HepG2 (cell line): ENCODE measurements at regions not wholly inside any gene's neighbourhood (a gene's known extent, or its start where the extent isn't known, plus 50 kb on each side); places are given as distances from the start of the nearest gene placed in this dataset.

Experiments
- ATAC-seq: fragments of 200-7000 bp; cut with Tn5 transposase; 3 replicates; pipeline ENCODE4 v1.9.1; 2020; ENCODE audit warnings: mild to moderate bottlenecking, moderate library complexity
- BruUV-seq: library from RNA; stranded (reverse); fragments of 400-500 nt; replicated peaks from 2 replicates; lab custom pipeline; 2021; lab: Mats Ljungman, UMichigan
- CTCF ChIA-PET: fragments of 300-600 bp; formaldehyde crosslinking; extraction: SDS; loops from one replicate; lab custom pipeline; 2021; ENCODE audit warnings: low total read pairs, inconsistent platforms, low intra/inter-chr PET ratio; lab: Yijun Ruan, JAX
- POLR2A ChIA-PET: fragments of 350-600 bp; sonication (Branson Sonifier 250); formaldehyde crosslinking; loops from one replicate; lab custom pipeline; 2020; ENCODE audit warnings: antibody characterized with exemption, inconsistent platforms; lab: Yijun Ruan, JAX
- DNase-seq: peaks from one replicate; pipeline ENCODE4 v3.0.0-alpha.2; 2015; ENCODE audit warnings: low spot score
- FAIRE-seq: peaks from 3 replicates; lab custom pipeline; 2011; peaks lifted over from hg19 to GRCh38; lab: Jason Lieb, UNC
- H2AFZ ChIP-seq: one replicate; pipeline ENCODE4 v1.6.1; 2011; ENCODE audit warnings: low read length, inconsistent platforms
- H3K27ac ChIP-seq: fragments of 300-600 bp; 3 replicates; pipeline ENCODE4 v1.8.0; 2011; ENCODE audit warnings: mixed run types, mild to moderate bottlenecking, mixed read lengths, low read length, inconsistent platforms; ENCODE audit not compliant: insufficient read depth; ENCODE audit errors: extremely low read length
- H3K27me3 ChIP-seq, 2 experiments: fragments of 200-600 bp in 1 of 2; 2 replicates in 1 of 2; 3 replicates in 1 of 2; pipeline versions ENCODE4 v1.6.0 to v1.8.0; 2011; ENCODE audit warnings: low read length in 2 of 2, mild to moderate bottlenecking in 2 of 2, moderate library complexity in 2 of 2, inconsistent platforms in 1 of 2; ENCODE audit not compliant: insufficient read depth in 2 of 2, control insufficient read depth in 1 of 2
- H3K36me3 ChIP-seq, 2 experiments: fragments of 200-600 bp in 1 of 2; replicated peaks in 1 of 2; 2 replicates in 1 of 2; 3 replicates in 1 of 2; pipeline versions ENCODE4 v1.5.1 to v1.8.0; 2011; ENCODE audit warnings: low read length in 2 of 2, inconsistent platforms in 1 of 2; ENCODE audit not compliant: insufficient read depth in 2 of 2, control insufficient read depth in 1 of 2
- H3K4me1 ChIP-seq: 2 replicates; pipeline ENCODE4 v1.5.1; 2012; ENCODE audit warnings: low read length, inconsistent platforms; ENCODE audit not compliant: insufficient read depth
- H3K4me2 ChIP-seq: 2 replicates; pipeline ENCODE4 v1.6.0; 2011; ENCODE audit warnings: low read depth, low read length, inconsistent platforms
- H3K4me3 ChIP-seq, 3 experiments: fragments of 200-600 bp in 1 of 3; sonication (generic), shearing (Covaris generic) in 1 of 3; replicated peaks in 1 of 3; 2 replicates each; pipeline ENCODE4 v1.5.1; 2011 to 2016; ENCODE audit warnings: low read length in 3 of 3, inconsistent platforms in 2 of 3, low read depth in 2 of 3, mild to moderate bottlenecking in 2 of 3, control low read depth in 1 of 3, mixed read lengths in 1 of 3; ENCODE audit not compliant: insufficient read depth in 1 of 3
- H3K79me2 ChIP-seq: one replicate; pipeline ENCODE4 v1.6.1; 2011; ENCODE audit warnings: low read length, inconsistent platforms; ENCODE audit not compliant: insufficient read depth
- H3K9ac ChIP-seq: 2 replicates; pipeline ENCODE4 v1.6.0; 2011; ENCODE audit warnings: mild to moderate bottlenecking, low read depth, low read length, inconsistent platforms; ENCODE audit not compliant: insufficient read depth
- H3K9me3 ChIP-seq: 2 replicates; pipeline ENCODE4 v1.5.1; 2012; ENCODE audit warnings: mild to moderate bottlenecking, low read length
- H4K20me1 ChIP-seq: 2 replicates; pipeline ENCODE4 v1.6.0; 2011; ENCODE audit warnings: inconsistent platforms, mild to moderate bottlenecking, low read length, moderate library complexity; ENCODE audit not compliant: insufficient read depth
- HNRNPL ChIP-seq: fragments of 200-400 bp; formaldehyde crosslinking; IDR thresholded peaks from 2 replicates; pipeline ENCODE4 v1.6.1; 2017; ENCODE audit warnings: mild to moderate bottlenecking, low read depth, low read length
- PCBP1 ChIP-seq: fragments of 200-400 bp; formaldehyde crosslinking; IDR thresholded peaks from 2 replicates; pipeline ENCODE4 v1.6.1; 2017; ENCODE audit warnings: mild to moderate bottlenecking, low read depth, low read length, borderline replicate concordance
- PITX1 ChIP-seq: sonication (generic); formaldehyde crosslinking; IDR thresholded peaks from 2 replicates; pipeline ENCODE4 v1.5.1; 2020; ENCODE audit warnings: mild to moderate bottlenecking, missing genetic modification reagents
- PLRG1 ChIP-seq: fragments of 450-650 bp; conservative IDR thresholded peaks from 2 replicates; pipeline ENCODE4 v1.6.1; 2016
- REXO4 ChIP-seq: sonication (generic); formaldehyde crosslinking; IDR thresholded peaks from 2 replicates; pipeline ENCODE4 v1.8.0; 2022; ENCODE audit warnings: missing genetic modification reagents, mild to moderate bottlenecking, borderline replicate concordance
- ZBTB8A ChIP-seq: sonication (generic); formaldehyde crosslinking; IDR thresholded peaks from 2 replicates; pipeline ENCODE4 v1.4.0; 2020; ENCODE audit warnings: mild to moderate bottlenecking, low read depth, missing genetic modification reagents, borderline replicate concordance
- ZFP36L1 ChIP-seq: sonication (generic); formaldehyde crosslinking; IDR thresholded peaks from 2 replicates; pipeline ENCODE4 v1.8.0; 2022; ENCODE audit warnings: mild to moderate bottlenecking, missing genetic modification reagents, moderate library complexity
- ZIK1 ChIP-seq: sonication (generic); formaldehyde crosslinking; IDR thresholded peaks from 2 replicates; pipeline ENCODE4 v1.5.0; 2020; ENCODE audit warnings: mild to moderate bottlenecking, low read depth, missing genetic modification reagents, borderline replicate concordance
- ZNF329 ChIP-seq: sonication (generic); formaldehyde crosslinking; IDR thresholded peaks from 2 replicates; pipeline ENCODE4 v1.9.0; 2021; ENCODE audit warnings: low read depth, mild to moderate bottlenecking, missing genetic modification reagents
- ZNF331 ChIP-seq: sonication (generic); formaldehyde crosslinking; IDR thresholded peaks from 2 replicates; pipeline ENCODE4 v1.4.0; 2020; ENCODE audit warnings: missing genetic modification reagents
- ZNF33B ChIP-seq: sonication (generic); formaldehyde crosslinking; IDR thresholded peaks from 2 replicates; pipeline ENCODE4 v1.5.1; 2020; ENCODE audit warnings: mild to moderate bottlenecking, missing genetic modification reagents
- ZNF562 ChIP-seq: sonication (generic); formaldehyde crosslinking; IDR thresholded peaks from 2 replicates; pipeline ENCODE4 v1.8.0; 2022; ENCODE audit warnings: missing genetic modification reagents, borderline replicate concordance
- ZNF746 ChIP-seq: sonication (generic); formaldehyde crosslinking; IDR thresholded peaks from 2 replicates; pipeline ENCODE4 v1.8.0; 2022; ENCODE audit warnings: mild to moderate bottlenecking, missing genetic modification reagents
- ZNF768 ChIP-seq: sonication (generic); formaldehyde crosslinking; IDR thresholded peaks from 2 replicates; pipeline ENCODE4 v1.4.0; 2020; ENCODE audit warnings: missing genetic modification reagents
- WGBS: methylation state at CpG from one replicate; pipeline ENCODE4 v1.1.6; 2017; ENCODE audit warnings: low lambda C conversion rate; 5-methylcytosine and 5-hydroxymethylcytosine counted together
- in situ Hi-C: cut with HindIII; loops from 2 replicates; pipeline ENCODE4 v1.10.0; 2017; ENCODE audit warnings: low pct_unique_long_range_greater_than_20kb; ENCODE audit not compliant: extremely low pct_ligation_motif_present
- intact Hi-C: fragments of 100-400 bp; cut with micrococcal nuclease; formaldehyde crosslinking; loops from one replicate; pipeline ENCODE4 v1.10.0; 2022; ENCODE audit not compliant: unreplicated experiment
- TF ChIP-seq, protein P1 (sequence below): sonication (generic); formaldehyde crosslinking; IDR thresholded peaks from 2 replicates; pipeline ENCODE4 v1.9.0; 2022; ENCODE audit warnings: missing genetic modification reagents, mild to moderate bottlenecking, borderline replicate concordance
- TF ChIP-seq, protein P2 (sequence below): IDR thresholded peaks from 2 replicates; pipeline ENCODE4 v1.6.1; 2016; ENCODE audit warnings: missing genetic modification reagents, missing compliant biosample characterization
- TF ChIP-seq, protein P3 (sequence below): sonication (generic); formaldehyde crosslinking; IDR thresholded peaks from 2 replicates; pipeline ENCODE4 v1.5.0; 2020; ENCODE audit warnings: missing genetic modification reagents
- TF ChIP-seq, protein P4 (sequence below): sonication (generic); formaldehyde crosslinking; IDR thresholded peaks from 2 replicates; pipeline ENCODE4 v1.5.0; 2020; ENCODE audit warnings: mild to moderate bottlenecking, missing genetic modification reagents, moderate library complexity
- TF ChIP-seq, protein P5 (sequence below): sonication (generic); formaldehyde crosslinking; IDR thresholded peaks from 2 replicates; pipeline ENCODE4 v1.9.0; 2021; ENCODE audit warnings: missing genetic modification reagents, mild to moderate bottlenecking, borderline replicate concordance
- TF ChIP-seq, protein P6 (sequence below): sonication (generic); formaldehyde crosslinking; IDR thresholded peaks from 2 replicates; pipeline ENCODE4 v1.4.0; 2020; ENCODE audit warnings: missing genetic modification reagents; ENCODE audit errors: not compliant biosample characterization

DNA sequence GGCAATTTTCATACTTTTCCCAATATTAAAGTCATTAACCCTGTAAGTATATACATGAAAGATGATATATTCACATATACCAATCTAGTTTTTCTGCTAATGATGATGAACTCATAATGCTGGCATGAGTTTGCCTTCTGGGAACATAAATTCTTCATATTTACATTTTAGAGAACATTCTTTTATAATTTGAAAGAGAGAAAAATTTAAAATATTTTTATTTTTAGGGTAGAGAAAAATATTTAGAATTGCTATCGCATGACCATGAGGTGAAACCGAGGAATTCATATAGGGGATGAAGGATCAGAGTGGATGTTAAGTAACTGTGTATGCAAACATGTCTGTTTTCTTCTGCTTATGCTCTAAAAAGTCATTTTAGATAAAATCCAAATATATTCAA lies 825.3 kb upstream of the FLRT2 start:
- Histone ChIP-seq H3K79me2 (no peaks in the 10 kb centered on the region), H3K4me3 (no peak overlapping the region), H2AFZ (no peak overlapping the region), H3K27ac (no peak overlapping the region), H3K9me3 (peaks cover 83% of the 10 kb centered on the region), H4K20me1 (no peaks in the 10 kb centered on the region), H3K4me2 (no peak overlapping the region), H3K4me1 (no peaks in the 10 kb centered on the region), H3K27me3 (no peaks in the 10 kb centered on the region), H3K36me3 (no peaks in the 10 kb centered on the region), H3K9ac (no peak overlapping the region)
- intact Hi-C loops = no loop called here
- ATAC-seq (no peak), DNase-seq (no peak), FAIRE-seq (no peak)
- POLR2A ChIA-PET = no interaction called here
- TF ChIP-seq ZNF746 (CRISPR knock-in tag) (no peak), ZBTB8A (no peak), ZFP36L1 (CRISPR knock-in tag) (no peak), HNRNPL (no peak), PCBP1 (no peak), ZIK1 (CRISPR knock-in tag) (no peak), ZNF329 (CRISPR knock-in tag) (no peak), REXO4 (CRISPR knock-in tag) (no peak), PITX1 (CRISPR knock-in tag) (no peak), ZNF33B (CRISPR knock-in tag) (no peak), ZNF331 (no peak), PLRG1 (no peak), ZNF768 (CRISPR knock-in tag) (no peak), ZNF562 (CRISPR knock-in tag) (no peak)
- TF ChIP-seq, protein P1, sequence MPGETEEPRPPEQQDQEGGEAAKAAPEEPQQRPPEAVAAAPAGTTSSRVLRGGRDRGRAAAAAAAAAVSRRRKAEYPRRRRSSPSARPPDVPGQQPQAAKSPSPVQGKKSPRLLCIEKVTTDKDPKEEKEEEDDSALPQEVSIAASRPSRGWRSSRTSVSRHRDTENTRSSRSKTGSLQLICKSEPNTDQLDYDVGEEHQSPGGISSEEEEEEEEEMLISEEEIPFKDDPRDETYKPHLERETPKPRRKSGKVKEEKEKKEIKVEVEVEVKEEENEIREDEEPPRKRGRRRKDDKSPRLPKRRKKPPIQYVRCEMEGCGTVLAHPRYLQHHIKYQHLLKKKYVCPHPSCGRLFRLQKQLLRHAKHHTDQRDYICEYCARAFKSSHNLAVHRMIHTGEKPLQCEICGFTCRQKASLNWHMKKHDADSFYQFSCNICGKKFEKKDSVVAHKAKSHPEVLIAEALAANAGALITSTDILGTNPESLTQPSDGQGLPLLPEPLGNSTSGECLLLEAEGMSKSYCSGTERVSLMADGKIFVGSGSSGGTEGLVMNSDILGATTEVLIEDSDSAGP = no peak
- TF ChIP-seq, protein P2, sequence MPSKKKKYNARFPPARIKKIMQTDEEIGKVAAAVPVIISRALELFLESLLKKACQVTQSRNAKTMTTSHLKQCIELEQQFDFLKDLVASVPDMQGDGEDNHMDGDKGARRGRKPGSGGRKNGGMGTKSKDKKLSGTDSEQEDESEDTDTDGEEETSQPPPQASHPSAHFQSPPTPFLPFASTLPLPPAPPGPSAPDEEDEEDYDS = no peak
- TF ChIP-seq, protein P3, sequence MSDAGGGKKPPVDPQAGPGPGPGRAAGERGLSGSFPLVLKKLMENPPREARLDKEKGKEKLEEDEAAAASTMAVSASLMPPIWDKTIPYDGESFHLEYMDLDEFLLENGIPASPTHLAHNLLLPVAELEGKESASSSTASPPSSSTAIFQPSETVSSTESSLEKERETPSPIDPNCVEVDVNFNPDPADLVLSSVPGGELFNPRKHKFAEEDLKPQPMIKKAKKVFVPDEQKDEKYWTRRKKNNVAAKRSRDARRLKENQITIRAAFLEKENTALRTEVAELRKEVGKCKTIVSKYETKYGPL (CRISPR knock-in tag) = no peak
- TF ChIP-seq, protein P4, sequence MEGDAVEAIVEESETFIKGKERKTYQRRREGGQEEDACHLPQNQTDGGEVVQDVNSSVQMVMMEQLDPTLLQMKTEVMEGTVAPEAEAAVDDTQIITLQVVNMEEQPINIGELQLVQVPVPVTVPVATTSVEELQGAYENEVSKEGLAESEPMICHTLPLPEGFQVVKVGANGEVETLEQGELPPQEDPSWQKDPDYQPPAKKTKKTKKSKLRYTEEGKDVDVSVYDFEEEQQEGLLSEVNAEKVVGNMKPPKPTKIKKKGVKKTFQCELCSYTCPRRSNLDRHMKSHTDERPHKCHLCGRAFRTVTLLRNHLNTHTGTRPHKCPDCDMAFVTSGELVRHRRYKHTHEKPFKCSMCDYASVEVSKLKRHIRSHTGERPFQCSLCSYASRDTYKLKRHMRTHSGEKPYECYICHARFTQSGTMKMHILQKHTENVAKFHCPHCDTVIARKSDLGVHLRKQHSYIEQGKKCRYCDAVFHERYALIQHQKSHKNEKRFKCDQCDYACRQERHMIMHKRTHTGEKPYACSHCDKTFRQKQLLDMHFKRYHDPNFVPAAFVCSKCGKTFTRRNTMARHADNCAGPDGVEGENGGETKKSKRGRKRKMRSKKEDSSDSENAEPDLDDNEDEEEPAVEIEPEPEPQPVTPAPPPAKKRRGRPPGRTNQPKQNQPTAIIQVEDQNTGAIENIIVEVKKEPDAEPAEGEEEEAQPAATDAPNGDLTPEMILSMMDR (CRISPR knock-in tag) = no peak
- TF ChIP-seq, protein P5, sequence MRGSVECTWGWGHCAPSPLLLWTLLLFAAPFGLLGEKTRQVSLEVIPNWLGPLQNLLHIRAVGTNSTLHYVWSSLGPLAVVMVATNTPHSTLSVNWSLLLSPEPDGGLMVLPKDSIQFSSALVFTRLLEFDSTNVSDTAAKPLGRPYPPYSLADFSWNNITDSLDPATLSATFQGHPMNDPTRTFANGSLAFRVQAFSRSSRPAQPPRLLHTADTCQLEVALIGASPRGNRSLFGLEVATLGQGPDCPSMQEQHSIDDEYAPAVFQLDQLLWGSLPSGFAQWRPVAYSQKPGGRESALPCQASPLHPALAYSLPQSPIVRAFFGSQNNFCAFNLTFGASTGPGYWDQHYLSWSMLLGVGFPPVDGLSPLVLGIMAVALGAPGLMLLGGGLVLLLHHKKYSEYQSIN = no peak
- TF ChIP-seq, protein P6, sequence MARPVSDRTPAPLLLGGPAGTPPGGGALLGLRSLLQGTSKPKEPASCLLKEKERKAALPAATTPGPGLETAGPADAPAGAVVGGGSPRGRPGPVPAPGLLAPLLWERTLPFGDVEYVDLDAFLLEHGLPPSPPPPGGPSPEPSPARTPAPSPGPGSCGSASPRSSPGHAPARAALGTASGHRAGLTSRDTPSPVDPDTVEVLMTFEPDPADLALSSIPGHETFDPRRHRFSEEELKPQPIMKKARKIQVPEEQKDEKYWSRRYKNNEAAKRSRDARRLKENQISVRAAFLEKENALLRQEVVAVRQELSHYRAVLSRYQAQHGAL (CRISPR knock-in tag) = no peak
- in situ Hi-C loops = no loop called here
- WGBS = 49% methylated on average over 2 of the region's 2 CpGs
- CTCF ChIA-PET = no interaction called here
- BruUV-seq = no TSS peak
